ENCODE measurements at regions not wholly inside any gene's neighbourhood (a gene's known extent, or its start where the extent isn't known, plus 50 kb on each side); places are given as distances from the start of the nearest gene placed in this dataset.

- no peak for TF ChIP-seq CTCF (IDR thresholded peaks at IDR 0.05; ENCODE audit: low read length, missing control alignments)
- no peak for DNase-seq (ENCODE audit: low read depth)
- no peak overlapping the region for H3K4me3 ChIP-seq (replicated peaks; ENCODE audit: low read depth, low read length)
Measured at GRCh38 chr13:24083722-24084421, 76.6 kb upstream of the SPATA13 start.

GRCh38 chr13:24085662-24086061 is 74.9 kb upstream of the SPATA13 start:
- TF ChIP-seq CTCF (IDR thresholded peaks at IDR 0.05; ENCODE audit: low read length, missing control alignments) = no peak
- no peak overlapping the region for H3K4me3 ChIP-seq (replicated peaks; ENCODE audit: low read depth, low read length)
- DNase-seq (ENCODE audit: low read depth) = no peak

GRCh38 chr13:24086642-24087041 is 73.9 kb upstream of the SPATA13 start:
- H3K4me3 ChIP-seq (replicated peaks; ENCODE audit: low read depth, low read length) = no peak overlapping the region
- DNase-seq (ENCODE audit: low read depth) = no peak
- TF ChIP-seq CTCF (IDR thresholded peaks at IDR 0.05; ENCODE audit: low read length, missing control alignments) = no peak

- no peak overlapping the region for H3K4me3 ChIP-seq (replicated peaks; ENCODE audit: low read depth, low read length)
- no peak for TF ChIP-seq CTCF (IDR thresholded peaks at IDR 0.05; ENCODE audit: low read length, missing control alignments)
- no peak for DNase-seq (ENCODE audit: low read depth)
Measured at GRCh38 chr13:24087605-24088225, 72.8 kb upstream of the SPATA13 start.

GRCh38 chr13:24090049-24090448 is 70.5 kb upstream of the SPATA13 start:
- no peak for DNase-seq (ENCODE audit: low read depth)
- TF ChIP-seq CTCF (IDR thresholded peaks at IDR 0.05; ENCODE audit: low read length, missing control alignments) = no peak
- no peak overlapping the region for H3K4me3 ChIP-seq (replicated peaks; ENCODE audit: low read depth, low read length)

GRCh38 chr13:24091080-24091479 is 69.4 kb upstream of the SPATA13 start:
- no peak for DNase-seq (ENCODE audit: low read depth)
- no peak for TF ChIP-seq CTCF (IDR thresholded peaks at IDR 0.05; ENCODE audit: low read length, missing control alignments)
- H3K4me3 ChIP-seq (replicated peaks; ENCODE audit: low read depth, low read length) = no peak overlapping the region

GRCh38 chr13:24092108-24092507 is 68.4 kb upstream of the SPATA13 start:
- TF ChIP-seq CTCF (IDR thresholded peaks at IDR 0.05; ENCODE audit: low read length, missing control alignments) = no peak
- H3K4me3 ChIP-seq (replicated peaks; ENCODE audit: low read depth, low read length) = no peak overlapping the region
- no peak for DNase-seq (ENCODE audit: low read depth)
